Peyer's patch (tissue), 4 donors: ENCODE measurements at regions not wholly inside any gene's neighbourhood (a gene's known extent, or its start where the extent isn't known, plus 50 kb on each side); places are given as distances from the start of the nearest gene placed in this dataset.

Experiments used
- CTCF ChIP-seq, 6 experiments: fragments of 450-650 bp in 4 of 6; fragments of 200-600 bp in 2 of 6; sonication (generic) in 1 of 6; IDR thresholded peaks; one replicate each; pipeline ENCODE4 v1.5.1; 2017 to 2019; ENCODE audit warnings: antibody characterized with exemption in 6 of 6, mild to moderate bottlenecking in 3 of 6, moderate library complexity in 1 of 6
- POLR2A ChIP-seq, 2 donors: fragments of 450-650 bp; IDR thresholded peaks; one replicate each; pipeline ENCODE4 v1.5.1; 2017; ENCODE audit warnings: antibody characterized with exemption in 2 of 2, mild to moderate bottlenecking in 2 of 2, moderate library complexity in 2 of 2

DNA sequence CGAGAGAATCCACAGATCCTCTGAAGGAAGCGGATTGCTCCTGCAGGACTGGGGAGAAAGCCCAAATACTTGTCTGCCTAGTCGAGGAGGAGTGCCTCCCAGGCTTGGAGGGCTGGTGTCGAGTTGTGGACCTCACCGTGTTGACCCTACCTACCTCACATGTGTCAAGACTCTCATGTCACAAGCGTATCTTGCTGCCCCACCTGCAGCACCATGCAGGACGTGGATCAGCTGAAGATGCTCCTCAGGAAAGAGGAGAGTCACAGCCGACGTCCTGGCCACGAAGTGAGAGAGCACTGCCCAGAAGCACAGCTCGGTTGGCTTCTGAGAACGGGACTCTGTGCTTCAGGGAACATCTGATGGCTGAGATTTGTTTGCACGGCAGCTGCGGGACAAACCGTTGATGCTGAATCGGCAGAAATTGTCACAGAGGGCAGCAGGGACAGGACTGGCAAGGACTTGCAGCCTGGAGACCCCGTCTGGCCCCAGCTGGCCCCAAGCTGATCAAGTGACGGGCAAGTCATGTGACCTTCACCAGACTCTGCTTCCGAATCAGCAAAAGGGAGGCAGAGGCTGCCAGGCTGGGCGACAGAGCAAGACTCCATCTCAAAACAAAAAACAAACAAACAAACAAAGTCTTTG, 119.1 kb upstream of the ITGA1 start:
- TF ChIP-seq CTCF (IDR thresholded peaks at IDR 0.05), result no peak
- no peak for TF ChIP-seq POLR2A (IDR thresholded peaks at IDR 0.05)
